ENCODE measurements at regions not wholly inside any gene's neighbourhood (a gene's known extent, or its start where the extent isn't known, plus 50 kb on each side); places are given as distances from the start of the nearest gene placed in this dataset.

DNA sequence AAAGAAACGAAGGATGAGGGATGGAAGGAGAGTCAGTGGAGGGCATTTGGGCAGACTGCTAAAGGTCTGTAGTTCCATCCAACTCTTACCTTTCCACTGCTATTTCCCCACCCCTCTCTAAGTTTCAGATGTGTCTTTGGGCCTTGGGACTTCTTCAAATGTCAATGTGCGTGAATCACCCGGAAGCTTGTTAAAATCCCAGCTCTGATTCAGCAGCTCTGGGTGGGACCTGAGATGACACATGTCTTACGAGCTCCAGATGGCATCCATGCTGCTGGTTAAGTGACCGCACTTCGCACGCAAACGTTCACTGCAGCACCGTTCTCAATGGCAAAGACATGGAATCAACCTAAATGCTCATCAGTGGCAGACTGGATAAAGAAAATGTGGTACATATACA, 309.9 kb downstream of the VRK1 start:
- in situ Hi-C loops (cut with HindIII; ENCODE audit: low sequenced_read_pairs), result no loop called here
- H3K4me3 ChIP-seq (ENCODE audit: low read depth, low read length), result no peak overlapping the region
- no peak for DNase-seq (ENCODE audit: low read depth)
- TF ChIP-seq, protein P1, sequence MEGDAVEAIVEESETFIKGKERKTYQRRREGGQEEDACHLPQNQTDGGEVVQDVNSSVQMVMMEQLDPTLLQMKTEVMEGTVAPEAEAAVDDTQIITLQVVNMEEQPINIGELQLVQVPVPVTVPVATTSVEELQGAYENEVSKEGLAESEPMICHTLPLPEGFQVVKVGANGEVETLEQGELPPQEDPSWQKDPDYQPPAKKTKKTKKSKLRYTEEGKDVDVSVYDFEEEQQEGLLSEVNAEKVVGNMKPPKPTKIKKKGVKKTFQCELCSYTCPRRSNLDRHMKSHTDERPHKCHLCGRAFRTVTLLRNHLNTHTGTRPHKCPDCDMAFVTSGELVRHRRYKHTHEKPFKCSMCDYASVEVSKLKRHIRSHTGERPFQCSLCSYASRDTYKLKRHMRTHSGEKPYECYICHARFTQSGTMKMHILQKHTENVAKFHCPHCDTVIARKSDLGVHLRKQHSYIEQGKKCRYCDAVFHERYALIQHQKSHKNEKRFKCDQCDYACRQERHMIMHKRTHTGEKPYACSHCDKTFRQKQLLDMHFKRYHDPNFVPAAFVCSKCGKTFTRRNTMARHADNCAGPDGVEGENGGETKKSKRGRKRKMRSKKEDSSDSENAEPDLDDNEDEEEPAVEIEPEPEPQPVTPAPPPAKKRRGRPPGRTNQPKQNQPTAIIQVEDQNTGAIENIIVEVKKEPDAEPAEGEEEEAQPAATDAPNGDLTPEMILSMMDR (IDR thresholded peaks at IDR 0.05; ENCODE audit: low read depth, low read length, missing control alignments), result no peak

DNA sequence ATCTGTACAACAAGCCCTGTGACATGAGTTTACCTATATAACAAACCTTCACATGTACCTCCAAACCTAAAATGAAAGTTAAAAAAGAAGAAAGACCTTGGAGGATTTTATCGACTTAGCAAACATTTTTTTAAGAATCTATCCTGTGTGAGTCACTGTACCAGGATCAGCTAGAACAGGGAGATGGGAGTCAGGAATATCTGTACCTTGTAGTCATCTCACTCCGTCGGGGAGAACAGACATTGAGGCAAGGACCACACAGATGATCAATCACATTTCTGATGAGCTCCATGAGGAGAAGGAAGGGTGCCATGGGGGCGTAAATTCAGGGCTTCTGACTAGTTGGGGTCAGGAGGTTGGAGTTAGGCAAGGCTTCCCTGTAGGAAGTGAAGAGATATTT, 310.6 kb downstream of the VRK1 start:
- in situ Hi-C loops (cut with HindIII; ENCODE audit: low sequenced_read_pairs), result no loop called here
- TF ChIP-seq, protein P1 (IDR thresholded peaks at IDR 0.05; ENCODE audit: low read depth, low read length, missing control alignments), result no peak
- no peak for DNase-seq (ENCODE audit: low read depth)
- H3K4me3 ChIP-seq (ENCODE audit: low read depth, low read length), result no peak overlapping the region

DNA sequence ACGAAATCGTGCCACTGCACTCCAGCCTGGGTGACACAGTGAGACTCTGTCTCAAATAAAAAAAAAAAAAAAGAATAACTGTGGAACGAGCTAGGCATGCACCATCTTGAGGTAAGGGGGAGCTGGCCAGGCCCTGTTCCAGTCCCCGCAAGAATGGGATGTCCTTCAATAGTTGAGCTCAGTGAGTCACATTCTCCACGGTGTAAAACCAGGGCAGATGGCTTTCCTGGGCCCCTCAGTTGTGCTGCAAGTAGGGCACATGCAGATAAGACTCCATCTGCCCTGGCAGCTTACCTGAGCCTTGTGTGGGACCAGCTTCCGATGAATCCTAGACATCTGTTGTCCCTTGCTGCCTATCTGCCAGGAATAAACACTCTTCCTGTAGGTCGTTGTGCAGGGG, 312.1 kb downstream of the VRK1 start:
- in situ Hi-C loops (cut with HindIII; ENCODE audit: low sequenced_read_pairs), result no loop called here
- no peak overlapping the region for H3K4me3 ChIP-seq (ENCODE audit: low read depth, low read length)
- TF ChIP-seq, protein P1 (IDR thresholded peaks at IDR 0.05; ENCODE audit: low read depth, low read length, missing control alignments), result no peak
- DNase-seq (ENCODE audit: low read depth), result no peak

DNA sequence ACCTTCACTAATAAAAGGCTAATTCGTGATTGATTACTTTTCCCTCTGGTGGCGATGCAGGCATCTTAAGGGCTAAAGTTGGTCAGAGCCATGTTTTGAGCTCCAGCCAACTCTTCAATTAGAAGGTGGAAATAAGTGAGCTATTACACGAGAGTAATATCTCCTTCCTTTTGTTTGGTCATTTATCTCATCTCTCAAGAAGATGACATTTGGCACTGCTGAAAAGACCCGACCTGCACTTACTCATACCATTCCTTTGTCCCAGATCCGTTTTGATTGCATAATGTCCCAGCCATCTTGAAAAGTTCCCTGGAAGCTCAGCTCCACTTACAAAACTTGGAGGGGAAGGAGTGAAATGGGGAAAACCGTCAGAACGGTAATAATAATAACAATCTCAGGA, 316.2 kb downstream of the VRK1 start:
- in situ Hi-C loops (cut with HindIII; ENCODE audit: low sequenced_read_pairs), result no loop called here
- no peak overlapping the region for H3K4me3 ChIP-seq (ENCODE audit: low read depth, low read length)

DNA sequence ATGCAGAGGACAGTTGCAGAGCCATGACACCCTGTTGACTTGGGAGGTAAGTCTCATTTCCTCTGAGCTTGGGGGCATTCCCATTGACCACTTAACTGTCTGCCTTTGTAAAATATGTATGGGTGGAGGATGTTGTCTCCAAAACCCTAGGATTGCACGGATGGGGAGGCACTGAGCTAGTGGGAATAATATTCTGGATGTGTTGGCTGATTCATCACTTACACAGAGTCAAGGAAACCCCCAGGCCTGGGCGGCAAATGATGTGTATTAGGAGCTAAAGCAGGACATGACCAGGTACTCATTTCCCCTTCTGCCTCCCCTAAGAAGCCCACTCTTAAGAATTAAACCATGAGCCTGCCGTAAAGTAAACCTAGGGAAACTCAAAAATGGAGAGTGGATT, 319.4 kb downstream of the VRK1 start:
- TF ChIP-seq, protein P1 (IDR thresholded peaks at IDR 0.05; ENCODE audit: low read depth, low read length, missing control alignments), result no peak
- no peak for DNase-seq (ENCODE audit: low read depth)
- H3K4me3 ChIP-seq (ENCODE audit: low read depth, low read length), result no peak overlapping the region
- in situ Hi-C loops (cut with HindIII; ENCODE audit: low sequenced_read_pairs), result no loop called here

More for the DNA sequence above, 316.2 kb downstream of the VRK1 start:
- TF ChIP-seq, protein P1 (IDR thresholded peaks at IDR 0.05; ENCODE audit: low read depth, low read length, missing control alignments), result no peak
- no peak for DNase-seq (ENCODE audit: low read depth)

DNA sequence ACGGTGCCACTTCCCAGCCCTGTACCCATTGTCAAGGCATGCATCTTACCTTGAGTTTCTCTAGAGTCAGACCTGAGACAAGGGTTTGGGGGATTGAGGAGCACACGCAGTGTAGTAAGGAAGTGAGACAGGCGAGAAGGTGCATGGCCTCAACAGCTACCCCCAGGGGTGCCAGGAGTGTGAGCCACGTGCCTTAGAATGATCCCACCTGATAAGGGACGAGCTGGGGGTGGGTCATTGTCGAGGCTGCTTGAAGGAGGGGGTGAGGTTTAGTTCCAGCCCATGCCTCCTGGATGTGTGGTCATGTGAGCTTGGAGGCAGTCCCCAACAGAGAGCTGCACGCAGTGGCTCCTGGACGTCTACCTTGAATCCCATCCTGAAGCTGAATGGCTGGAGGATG, 320.5 kb downstream of the VRK1 start:
- no peak for DNase-seq (ENCODE audit: low read depth)
- TF ChIP-seq, protein P1 (IDR thresholded peaks at IDR 0.05; ENCODE audit: low read depth, low read length, missing control alignments), result no peak
- in situ Hi-C loops (cut with HindIII; ENCODE audit: low sequenced_read_pairs), result no loop called here
- H3K4me3 ChIP-seq (ENCODE audit: low read depth, low read length), result no peak overlapping the region

DNA sequence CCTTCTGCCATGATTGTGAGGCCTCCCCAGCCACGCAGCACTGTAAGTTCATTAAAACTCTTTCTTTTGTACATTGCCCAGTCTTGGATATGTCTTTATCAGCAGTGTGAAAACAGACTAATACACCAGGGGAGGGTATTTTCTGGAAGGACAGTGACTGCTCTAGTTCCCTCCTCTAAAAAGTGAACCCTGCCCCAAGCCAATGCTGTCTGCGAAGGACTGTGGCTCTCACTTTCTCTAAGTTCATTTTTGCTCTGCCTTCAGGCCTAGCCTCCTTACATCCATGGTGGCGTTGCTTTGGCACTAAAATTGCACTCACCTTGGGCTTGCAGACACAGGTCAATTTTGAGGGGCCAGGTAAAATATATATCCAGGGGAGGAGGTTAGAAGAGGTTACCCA, 323.0 kb downstream of the VRK1 start:
- H3K4me3 ChIP-seq (ENCODE audit: low read depth, low read length), result no peak overlapping the region
- TF ChIP-seq, protein P1 (IDR thresholded peaks at IDR 0.05; ENCODE audit: low read depth, low read length, missing control alignments), result no peak
- DNase-seq (ENCODE audit: low read depth), result no peak
- in situ Hi-C loops (cut with HindIII; ENCODE audit: low sequenced_read_pairs), result no loop called here
